H1 (cell line): ENCODE measurements at regions not wholly inside any gene's neighbourhood (a gene's known extent, or its start where the extent isn't known, plus 50 kb on each side); places are given as distances from the start of the nearest gene placed in this dataset.
"Not testable (repeated sequence)": the region's sequence is repeated elsewhere in the genome, so short reads cannot be mapped to it uniquely, and the experiment has no call there.

ENCODE experiments used
- CTCF ChIA-PET: fragments of 300-600 bp; sonication (Branson Sonifier 250); formaldehyde crosslinking; loops from one replicate; lab custom pipeline; 2021; ENCODE audit not compliant: partially characterized antibody; lab: Charles Lee
- POLR2A ChIA-PET: fragments of 300-600 bp; sonication (Branson Sonifier 250); formaldehyde crosslinking; loops from one replicate; lab custom pipeline; 2021; ENCODE audit warnings: inconsistent platforms; ENCODE audit not compliant: partially characterized antibody; lab: Charles Lee
- DNase-seq, 2 experiments: peaks; one replicate each; pipeline versions ENCODE4 v3.0.0 to v3.0.0-alpha.2; 2010 to 2022; ENCODE audit warnings: low spot score in 2 of 2, low read depth in 1 of 2, mixed read lengths in 1 of 2
- FAIRE-seq: peaks from 2 replicates; lab custom pipeline; 2011; peaks lifted over from hg19 to GRCh38; lab: Jason Lieb, UNC
- H2AFZ ChIP-seq: 2 replicates; pipeline ENCODE4 v1.8.1; 2012; ENCODE audit warnings: low read length, inconsistent platforms
- H2AK5ac ChIP-seq: 2 replicates; pipeline ENCODE4 v1.6.1; 2013; ENCODE audit warnings: low read depth, low read length
- H2BK120ac ChIP-seq: replicated peaks from 2 replicates; pipeline ENCODE3; 2013; ENCODE audit warnings: low read depth, low read length, inconsistent platforms
- H2BK12ac ChIP-seq: 2 replicates; pipeline ENCODE4 v1.6.1; 2013; ENCODE audit warnings: low read depth, low read length
- H2BK15ac ChIP-seq: 2 replicates; pipeline ENCODE4 v1.6.1; 2013; ENCODE audit warnings: low read length
- H2BK20ac ChIP-seq: 2 replicates; pipeline ENCODE4 v1.6.1; 2013; ENCODE audit warnings: low read length
- H2BK5ac ChIP-seq: 2 replicates; pipeline ENCODE4 v1.6.1; 2013; ENCODE audit warnings: low read depth, low read length
- H3K14ac ChIP-seq: 2 replicates; pipeline ENCODE4 v1.6.1; 2013; ENCODE audit warnings: inconsistent platforms; ENCODE audit not compliant: insufficient read length
- H3K18ac ChIP-seq: 2 replicates; pipeline ENCODE4 v1.6.1; 2013; ENCODE audit warnings: low read length; ENCODE audit errors: extremely low read depth
- H3K23ac ChIP-seq: 2 replicates; pipeline ENCODE4 v1.6.1; 2013; ENCODE audit warnings: inconsistent platforms; ENCODE audit not compliant: insufficient read length
- H3K23me2 ChIP-seq: 2 replicates; pipeline ENCODE4 v1.6.1; 2013; ENCODE audit warnings: low read depth, low read length
- H3K27ac ChIP-seq: 2 replicates; pipeline ENCODE4 v1.6.1; 2011; ENCODE audit warnings: low read depth, low read length, inconsistent platforms
- H3K27me3 ChIP-seq, 4 experiments: replicated peaks in 1 of 4; 1 replicate in 1 of 4; 2 replicates in 3 of 4; pipeline versions ENCODE4 v1.6.1 to v1.8.1; 2011 to 2013; ENCODE audit warnings: low read length in 3 of 4, mild to moderate bottlenecking in 3 of 4, inconsistent platforms in 2 of 4, mixed read lengths in 2 of 4, moderate library complexity in 1 of 4; ENCODE audit not compliant: control insufficient read depth in 3 of 4, insufficient read depth in 3 of 4; ENCODE audit errors: extremely low read depth in 1 of 4
- H3K36me3 ChIP-seq, 4 experiments: 2 replicates each; pipeline versions ENCODE4 v1.6.1 to v1.8.1; 2011 to 2013; ENCODE audit warnings: mild to moderate bottlenecking in 4 of 4, low read length in 3 of 4, moderate library complexity in 2 of 4, control low read depth in 1 of 4, inconsistent platforms in 1 of 4; ENCODE audit not compliant: insufficient read depth in 4 of 4, control insufficient read depth in 2 of 4
- H3K4ac ChIP-seq: replicated peaks from 2 replicates; pipeline ENCODE3; 2013; ENCODE audit warnings: low read length, low read depth, mixed read lengths, inconsistent platforms; ENCODE audit not compliant: insufficient read length
- H3K4me1 ChIP-seq, 4 experiments: replicated peaks in 1 of 4; 1 replicate in 1 of 4; 2 replicates in 3 of 4; pipeline versions ENCODE4 v1.6.1 to v1.8.1; 2011 to 2013; ENCODE audit warnings: low read length in 3 of 4, inconsistent platforms in 2 of 4, mixed read lengths in 1 of 4; ENCODE audit not compliant: insufficient read depth in 4 of 4, control insufficient read depth in 3 of 4
- H3K4me2 ChIP-seq, 2 experiments: 2 replicates each; pipeline versions ENCODE4 v1.6.1 to v1.8.1; 2011 to 2013; ENCODE audit warnings: low read depth in 2 of 2, low read length in 2 of 2, control low read depth in 1 of 2, inconsistent platforms in 1 of 2, mild to moderate bottlenecking in 1 of 2; ENCODE audit not compliant: insufficient read depth in 1 of 2
- H3K4me3 ChIP-seq, 4 experiments: fragments of 200-600, 300-600 bp in 1 of 4; sonication (generic), shearing (Covaris generic), sonication (Bioruptor Twin) in 1 of 4; 2 replicates each; pipeline versions ENCODE4 v1.5.1 to v1.8.1; 2011 to 2016; ENCODE audit warnings: low read length in 4 of 4, low read depth in 3 of 4, control low read depth in 2 of 4, inconsistent platforms in 2 of 4, mild to moderate bottlenecking in 2 of 4, mixed read lengths in 1 of 4, moderate library complexity in 1 of 4; ENCODE audit not compliant: insufficient read depth in 2 of 4; ENCODE audit errors: extremely low read depth in 1 of 4
- H3K56ac ChIP-seq: replicated peaks from 2 replicates; pipeline ENCODE3; 2013; ENCODE audit warnings: low read depth, mild to moderate bottlenecking, mixed read lengths, low read length, inconsistent platforms; ENCODE audit not compliant: insufficient read length
- H3K79me1 ChIP-seq: 2 replicates; pipeline ENCODE4 v1.6.1; 2013; ENCODE audit warnings: low read depth, low read length, control low read depth
- H3K79me2 ChIP-seq, 2 experiments: 2 replicates each; pipeline versions ENCODE4 v1.6.1 to v1.8.1; 2012 to 2013; ENCODE audit warnings: low read length in 2 of 2, mild to moderate bottlenecking in 2 of 2, inconsistent platforms in 1 of 2; ENCODE audit not compliant: insufficient read depth in 2 of 2, control insufficient read depth in 1 of 2
- H3K9ac ChIP-seq, 4 experiments: replicated peaks in 1 of 4; 1 replicate in 1 of 4; 2 replicates in 3 of 4; pipeline versions ENCODE4 v1.6.1 to v1.8.1; 2011 to 2013; ENCODE audit warnings: low read depth in 3 of 4, low read length in 3 of 4, control low read depth in 2 of 4, mild to moderate bottlenecking in 2 of 4, moderate library complexity in 2 of 4, inconsistent platforms in 1 of 4; ENCODE audit errors: extremely low read depth in 1 of 4
- H3K9me3 ChIP-seq, 2 experiments: 2 replicates each; pipeline versions ENCODE4 v1.6.1 to v1.8.1; 2012 to 2013; ENCODE audit warnings: mild to moderate bottlenecking in 2 of 2, moderate library complexity in 2 of 2, control low read depth in 1 of 2, inconsistent platforms in 1 of 2, low read depth in 1 of 2, low read length in 1 of 2, mixed read lengths in 1 of 2; ENCODE audit not compliant: insufficient read depth in 2 of 2
- H4K20me1 ChIP-seq, 2 experiments: replicated peaks in 1 of 2; 2 replicates each; pipeline versions ENCODE3 to v1.8.1; 2011 to 2013; ENCODE audit warnings: inconsistent platforms in 2 of 2, low read length in 2 of 2, mild to moderate bottlenecking in 1 of 2; ENCODE audit not compliant: insufficient read depth in 2 of 2, control insufficient read depth in 1 of 2
- H4K5ac ChIP-seq: 2 replicates; pipeline ENCODE4 v1.6.1; 2013; ENCODE audit warnings: low read length, low read depth, mixed read lengths, inconsistent platforms; ENCODE audit not compliant: insufficient read length
- H4K8ac ChIP-seq: 2 replicates; pipeline ENCODE4 v1.8.0; 2013; ENCODE audit warnings: mild to moderate bottlenecking, moderate library complexity, low read length, inconsistent platforms; ENCODE audit not compliant: insufficient read depth; ENCODE audit errors: extremely low read depth
- H4K91ac ChIP-seq: replicated peaks from 2 replicates; pipeline ENCODE3; 2013; ENCODE audit warnings: low read length, mixed read lengths, inconsistent platforms; ENCODE audit not compliant: insufficient read length
- WGBS, 2 experiments: shearing (Covaris generic) in 1 of 2; methylation state at CpG; one replicate each; pipeline versions ENCODE4 v1.1.6 to v1.1.7; 2013 to 2015; ENCODE audit warnings: low lambda C conversion rate in 2 of 2, mixed read lengths in 2 of 2, inconsistent platforms in 1 of 2, low coverage in 1 of 2, missing lambda C conversion rate in 1 of 2; ENCODE audit not compliant: insufficient replicate concordance in 2 of 2, insufficient coverage in 1 of 2, insufficient read length in 1 of 2; ENCODE audit errors: extremely low coverage in 1 of 2, missing lambda C conversion rate in 1 of 2; 5-methylcytosine and 5-hydroxymethylcytosine counted together

- H2BK15ac ChIP-seq, H4K20me1 ChIP-seq, H3K18ac ChIP-seq, H4K91ac ChIP-seq, H3K27ac ChIP-seq, H3K79me1 ChIP-seq, H3K4me2 ChIP-seq, H3K4me1 ChIP-seq, H3K56ac ChIP-seq, DNase-seq, H2BK20ac ChIP-seq, H3K9me3 ChIP-seq, H2AFZ ChIP-seq, H4K8ac ChIP-seq, H2BK120ac ChIP-seq, H2BK5ac ChIP-seq, H3K9ac ChIP-seq, H2BK12ac ChIP-seq, H4K5ac ChIP-seq, H3K23ac ChIP-seq, H3K36me3 ChIP-seq, H3K27me3 ChIP-seq, CTCF ChIA-PET, H3K14ac ChIP-seq, H2AK5ac ChIP-seq, FAIRE-seq, H3K4me3 ChIP-seq, POLR2A ChIA-PET, H3K4ac ChIP-seq, H3K23me2 ChIP-seq, H3K79me2 ChIP-seq: not testable (repeated sequence)
- WGBS, 2 experiments = 86% methylated on average over 4 of the region's 4 CpGs; no CpG with 5 or more reads in 1 of the 2 experiments
Observed at GRCh38 chr16:5156486-5156885, 58.9 kb upstream of the EEF2KMT start.

- H3K4me3 ChIP-seq, H2AK5ac ChIP-seq, H4K5ac ChIP-seq, FAIRE-seq, POLR2A ChIA-PET, H2BK15ac ChIP-seq, H3K27ac ChIP-seq, H3K4me1 ChIP-seq, H4K20me1 ChIP-seq, H3K9ac ChIP-seq, H3K18ac ChIP-seq, H3K23ac ChIP-seq, H4K8ac ChIP-seq, H4K91ac ChIP-seq, H2AFZ ChIP-seq, H3K27me3 ChIP-seq, H3K9me3 ChIP-seq, H2BK120ac ChIP-seq, H3K79me2 ChIP-seq, H3K56ac ChIP-seq, CTCF ChIA-PET, H2BK20ac ChIP-seq, H3K4ac ChIP-seq, H2BK12ac ChIP-seq, H3K23me2 ChIP-seq, H3K36me3 ChIP-seq, H3K14ac ChIP-seq, H3K79me1 ChIP-seq, DNase-seq, H3K4me2 ChIP-seq, H2BK5ac ChIP-seq: not testable (repeated sequence)
- 100% methylated on average over 1 of the region's 1 CpG; no CpG with 5 or more reads in 1 of the 2 experiments for WGBS, 2 experiments
Observed at GRCh38 chr16:5154006-5154405, 56.4 kb upstream of the EEF2KMT start.
